MCF 10A (cell line): ENCODE measurements at regions not wholly inside any gene's neighbourhood (a gene's known extent, or its start where the extent isn't known, plus 50 kb on each side); places are given as distances from the start of the nearest gene placed in this dataset.
A peak's percentile ranks its signal among the peaks of the same experiment; 100 is the strongest.

Experiments
- BruUV-seq: library from RNA; stranded (reverse); fragments of 400-500 nt; replicated peaks from 2 replicates; lab custom pipeline; 2021; lab: Mats Ljungman, UMichigan
- CTCF ChIA-PET: fragments of 300-600 bp; sonication (Branson Sonifier 250); formaldehyde crosslinking; extraction: SDS; loops from one replicate; lab custom pipeline; 2021; ENCODE audit warnings: antibody characterized with exemption, inconsistent platforms; lab: Yijun Ruan, JAX
- POLR2A ChIA-PET: fragments of 300-600, 350-650 bp; sonication (Branson Sonifier 250); formaldehyde crosslinking; extraction: SDS; loops from one replicate; lab custom pipeline; 2020; ENCODE audit warnings: antibody characterized with exemption, inconsistent platforms; lab: Yijun Ruan, JAX
- DNase-seq: peaks from one replicate; pipeline ENCODE4 v3.0.0-alpha.2; 2018; ENCODE audit not compliant: unreplicated experiment
- H3K27ac Mint-ChIP-seq: one replicate; pipeline ENCODE4 v1.8.0; 2022; ENCODE audit warnings: mild to moderate bottlenecking, low read depth, mixed read lengths; ENCODE audit not compliant: unreplicated experiment
- H3K27me3 Mint-ChIP-seq: one replicate; pipeline ENCODE4 v1.8.0; 2022; ENCODE audit warnings: mixed read lengths; ENCODE audit not compliant: insufficient read depth, unreplicated experiment
- H3K36me3 Mint-ChIP-seq: one replicate; pipeline ENCODE4 v1.8.0; 2022; ENCODE audit warnings: mild to moderate bottlenecking, moderate library complexity, mixed read lengths; ENCODE audit not compliant: insufficient read depth, unreplicated experiment
- H3K4me1 Mint-ChIP-seq: one replicate; pipeline ENCODE4 v1.8.0; 2022; ENCODE audit warnings: mixed read lengths; ENCODE audit not compliant: insufficient read depth, unreplicated experiment
- H3K4me3 Mint-ChIP-seq: one replicate; pipeline ENCODE4 v1.8.0; 2022; ENCODE audit warnings: mild to moderate bottlenecking, moderate library complexity, mixed read lengths; ENCODE audit not compliant: unreplicated experiment
- H3K9me3 Mint-ChIP-seq: one replicate; pipeline ENCODE4 v1.8.0; 2022; ENCODE audit warnings: mixed read lengths; ENCODE audit not compliant: unreplicated experiment
- CTCF ChIP-seq: fragments of 200-600 bp; IDR thresholded peaks from one replicate; pipeline ENCODE4 v1.8.0; 2022; ENCODE audit warnings: antibody characterized with exemption, mild to moderate bottlenecking; ENCODE audit not compliant: unreplicated experiment
- intact Hi-C: fragments of 100-400 bp; cut with micrococcal nuclease; formaldehyde crosslinking; loops from 2 replicates; pipeline ENCODE4 v1.14.1; 2022

GRCh38 chr17:5819921-5820685 is 235.8 kb upstream of the NLRP1 start:
- CTCF ChIA-PET, result no interaction called here
- no peaks in the 10 kb centered on the region for H3K27me3 Mint-ChIP-seq

DNA sequence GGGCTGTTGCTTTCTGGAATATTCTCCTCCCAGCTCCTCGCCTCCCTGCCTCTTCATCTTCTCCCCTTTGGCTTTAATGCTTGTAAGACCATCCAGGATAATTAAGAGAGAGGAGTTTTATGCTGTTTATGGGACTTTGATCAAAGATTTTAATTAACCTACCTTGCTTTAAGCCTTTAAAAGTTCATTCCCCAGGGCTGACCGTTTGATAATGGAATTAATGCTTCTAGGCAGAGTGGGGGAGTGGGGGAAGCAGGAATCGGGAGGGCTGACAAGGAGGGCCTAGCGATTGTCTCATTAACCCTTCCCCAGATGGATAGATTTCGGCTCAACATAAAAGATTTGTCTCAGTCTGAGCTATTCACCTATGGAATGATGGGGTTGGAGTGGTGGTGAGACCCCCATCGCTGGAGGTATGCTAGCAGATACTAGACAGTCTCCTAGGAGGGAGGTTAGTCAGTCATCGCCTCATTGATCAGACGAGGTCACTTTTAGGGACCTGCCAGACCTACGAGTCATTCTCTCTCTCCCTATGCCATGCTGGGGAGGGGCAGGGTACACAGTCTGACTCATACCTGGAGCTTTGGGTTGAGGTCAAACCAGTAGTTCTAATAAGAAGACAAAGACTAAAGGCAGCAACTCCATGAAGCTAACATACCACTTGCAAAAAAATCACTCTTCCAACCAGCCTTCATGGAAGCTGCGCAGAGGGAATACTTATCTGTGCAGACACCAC is 236.6 kb upstream of the NLRP1 start:
- Mint-ChIP-seq H3K36me3 (peaks cover 5% of the 10 kb centered on the region), H3K9me3 (no peaks in the 10 kb centered on the region), H3K27ac (peak overlapping the region; percentile 26), H3K4me3 (no peak overlapping the region), H3K27me3 (no peaks in the 10 kb centered on the region), H3K4me1 (peaks cover 17% of the 10 kb centered on the region)
- intact Hi-C loops, result no loop called here
- peak; percentile 42 for DNase-seq
- no TSS peak for BruUV-seq
- TF ChIP-seq CTCF, result no peak
- POLR2A ChIA-PET, result interaction anchor here (1.9 kb wide), 1 partner anchor 13 kb away, joined by 5 read pairs; no protein-coding TSS in a partner anchor
- CTCF ChIA-PET, result no interaction called here

More at GRCh38 chr17:5819921-5820685, 235.8 kb upstream of the NLRP1 start:
- Mint-ChIP-seq H3K4me3 (no peak overlapping the region), H3K9me3 (no peaks in the 10 kb centered on the region), H3K27ac (no peak overlapping the region), H3K36me3 (peaks cover 5% of the 10 kb centered on the region), H3K4me1 (peaks cover 17% of the 10 kb centered on the region)
- no peak for TF ChIP-seq CTCF
- POLR2A ChIA-PET, result no interaction called here
- no TSS peak for BruUV-seq
- DNase-seq, result no peak
- intact Hi-C loops, result no loop called here

- DNase-seq, result no peak
Observed at GRCh38 chr17:5821803-5822202, 237.5 kb upstream of the NLRP1 start.

More at GRCh38 chr17:5821803-5822202, 237.5 kb upstream of the NLRP1 start:
- Mint-ChIP-seq H3K4me3 (no peak overlapping the region), H3K36me3 (peaks cover 5% of the 10 kb centered on the region), H3K9me3 (peaks cover under 1% of the 10 kb centered on the region), H3K27ac (peak overlapping the region; percentile 26), H3K27me3 (no peaks in the 10 kb centered on the region), H3K4me1 (peaks cover 17% of the 10 kb centered on the region)
- POLR2A ChIA-PET, result interaction anchor here (1.9 kb wide), 1 partner anchor 12 kb away, joined by 5 read pairs; no protein-coding TSS in a partner anchor
- TF ChIP-seq CTCF, result no peak
- intact Hi-C loops, result no loop called here
- BruUV-seq, result no TSS peak
- CTCF ChIA-PET, result interaction anchor here (0.7 to 1.4 kb wide), 2 partner anchors 18 to 230 kb away, joined by 4 to 11 read pairs; no protein-coding TSS in a partner anchor
